ENCODE measurements at regions not wholly inside any gene's neighbourhood (a gene's known extent, or its start where the extent isn't known, plus 50 kb on each side); places are given as distances from the start of the nearest gene placed in this dataset.

GRCh38 chr4:12177416-12177815, 748.7 kb upstream of the HS3ST1 start (continued):
- TF ChIP-seq, protein P1, sequence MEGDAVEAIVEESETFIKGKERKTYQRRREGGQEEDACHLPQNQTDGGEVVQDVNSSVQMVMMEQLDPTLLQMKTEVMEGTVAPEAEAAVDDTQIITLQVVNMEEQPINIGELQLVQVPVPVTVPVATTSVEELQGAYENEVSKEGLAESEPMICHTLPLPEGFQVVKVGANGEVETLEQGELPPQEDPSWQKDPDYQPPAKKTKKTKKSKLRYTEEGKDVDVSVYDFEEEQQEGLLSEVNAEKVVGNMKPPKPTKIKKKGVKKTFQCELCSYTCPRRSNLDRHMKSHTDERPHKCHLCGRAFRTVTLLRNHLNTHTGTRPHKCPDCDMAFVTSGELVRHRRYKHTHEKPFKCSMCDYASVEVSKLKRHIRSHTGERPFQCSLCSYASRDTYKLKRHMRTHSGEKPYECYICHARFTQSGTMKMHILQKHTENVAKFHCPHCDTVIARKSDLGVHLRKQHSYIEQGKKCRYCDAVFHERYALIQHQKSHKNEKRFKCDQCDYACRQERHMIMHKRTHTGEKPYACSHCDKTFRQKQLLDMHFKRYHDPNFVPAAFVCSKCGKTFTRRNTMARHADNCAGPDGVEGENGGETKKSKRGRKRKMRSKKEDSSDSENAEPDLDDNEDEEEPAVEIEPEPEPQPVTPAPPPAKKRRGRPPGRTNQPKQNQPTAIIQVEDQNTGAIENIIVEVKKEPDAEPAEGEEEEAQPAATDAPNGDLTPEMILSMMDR (conservative IDR thresholded peaks at IDR 0.05; ENCODE audit: low read depth in 2 of 2), result no peak
- TF ChIP-seq ZNF114 (CRISPR knock-in tag; IDR thresholded peaks at IDR 0.05), result no peak
- no peak for TF ChIP-seq CREB1 (CRISPR knock-in tag; IDR thresholded peaks at IDR 0.05; ENCODE audit: low read depth)
- no peak for TF ChIP-seq ZNF462 (CRISPR knock-in tag; IDR thresholded peaks at IDR 0.05)
- TF ChIP-seq STAT1 (IDR thresholded peaks at IDR 0.05; ENCODE audit: unreplicated experiment), result no peak

DNA sequence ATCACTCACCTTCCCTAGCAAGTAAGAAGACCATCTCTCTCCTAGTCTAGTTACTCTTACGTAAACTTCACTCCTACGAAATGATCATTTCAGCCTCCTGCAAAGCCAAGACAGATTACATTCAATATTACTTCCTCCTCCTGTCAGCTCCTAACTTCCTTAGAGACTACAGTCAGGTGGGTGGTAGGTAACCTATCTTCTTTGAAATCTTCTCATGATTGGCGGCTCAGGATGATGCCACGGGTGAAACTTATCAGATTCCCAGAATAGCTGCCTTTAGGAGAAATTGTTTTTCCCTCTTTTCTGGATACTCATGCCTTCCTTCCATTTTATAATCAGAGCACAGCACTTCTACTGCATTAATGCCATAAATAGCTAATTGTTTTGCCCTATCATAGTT, 744.8 kb upstream of the HS3ST1 start:
- Histone ChIP-seq H3K36me3 (ENCODE audit: insufficient read depth) (no peaks in the 10 kb centered on the region), H3K4me1 (ENCODE audit: insufficient read depth) (0 out of 2 replicates have a peak, but pooled peaks cover 6% of the 10 kb centered on the region), H3K27ac (ENCODE audit: low read depth) (no peak overlapping the region), H3K9me2 (ENCODE audit: insufficient read depth) (no peaks in the 10 kb centered on the region), H3K27me3 (ENCODE audit: insufficient read depth) (no peaks in the 10 kb centered on the region), H3K4me3 (no peak overlapping the region), H2AFZ (no peak overlapping the region), H4K20me1 (replicated peaks; ENCODE audit: insufficient read depth) (no peaks in the 10 kb centered on the region), H3K79me2 (replicated peaks; ENCODE audit: insufficient read depth) (no peaks in the 10 kb centered on the region), H3F3A (replicated peaks; ENCODE audit: low read depth) (no peaks in the 10 kb centered on the region), H3K4me2 (no peak overlapping the region)
- ATAC-seq (no peak), DNase-seq (ENCODE audit: low spot score) (no peak)
- Mint-ChIP-seq H3K27me3 (ENCODE audit: insufficient read depth, low read depth, poor library complexity) (no peaks in the 10 kb centered on the region), H3K27ac (no peak overlapping the region), H3K4me3 (no peak overlapping the region), H3K36me3 (ENCODE audit: low read depth) (no peaks in the 10 kb centered on the region), H3K9me3 (no peaks in the 10 kb centered on the region), H3K4me1 (peaks cover 8% of the 10 kb centered on the region)
- no peak for TF ChIP-seq ZNF331 (CRISPR knock-in tag; IDR thresholded peaks at IDR 0.05; ENCODE audit: low read depth)
- no peak for TF ChIP-seq NANOG (IDR thresholded peaks at IDR 0.05; ENCODE audit: borderline replicate concordance)
- TF ChIP-seq ZNF462 (CRISPR knock-in tag; IDR thresholded peaks at IDR 0.05), result no peak
- TF ChIP-seq EZH2phosphoT487 (IDR thresholded peaks at IDR 0.05; ENCODE audit: unreplicated experiment), result no peak
